GM19099 (cell line): ENCODE measurements at regions not wholly inside any gene's neighbourhood (a gene's known extent, or its start where the extent isn't known, plus 50 kb on each side); places are given as distances from the start of the nearest gene placed in this dataset.

ENCODE experiments used
- POLR2A ChIP-seq: IDR thresholded peaks from 3 replicates; pipeline ENCODE4 v1.6.1; 2011; ENCODE audit warnings: low read depth; ENCODE audit not compliant: insufficient read length; ENCODE audit errors: extremely low read depth

- no peak for TF ChIP-seq POLR2A
Measured at GRCh38 chr14:71607056-71607455, 325.2 kb upstream of the RGS6 start.

GRCh38 chr14:71610149-71610548 is 322.1 kb upstream of the RGS6 start:
- TF ChIP-seq POLR2A, result no peak

DNA sequence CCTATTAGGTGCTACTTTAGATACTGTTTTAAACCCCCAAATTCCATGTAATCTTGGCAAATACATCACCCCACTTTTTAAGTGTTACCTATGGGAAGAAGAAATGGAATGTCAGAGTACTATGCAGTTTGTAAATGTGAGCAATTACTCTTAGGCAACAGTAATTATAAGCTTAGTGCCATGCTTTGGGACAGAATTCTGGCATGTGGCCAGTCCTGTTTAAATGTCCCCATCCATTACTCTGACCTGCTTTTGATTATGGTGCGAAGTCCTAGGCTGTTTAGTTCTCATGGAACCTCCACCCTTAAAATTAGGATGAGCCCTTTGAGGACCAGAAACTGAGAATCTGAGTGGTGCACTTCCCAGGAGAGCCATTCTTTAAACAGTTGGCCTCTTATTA is 321.4 kb upstream of the RGS6 start:
- TF ChIP-seq POLR2A, result no peak

DNA sequence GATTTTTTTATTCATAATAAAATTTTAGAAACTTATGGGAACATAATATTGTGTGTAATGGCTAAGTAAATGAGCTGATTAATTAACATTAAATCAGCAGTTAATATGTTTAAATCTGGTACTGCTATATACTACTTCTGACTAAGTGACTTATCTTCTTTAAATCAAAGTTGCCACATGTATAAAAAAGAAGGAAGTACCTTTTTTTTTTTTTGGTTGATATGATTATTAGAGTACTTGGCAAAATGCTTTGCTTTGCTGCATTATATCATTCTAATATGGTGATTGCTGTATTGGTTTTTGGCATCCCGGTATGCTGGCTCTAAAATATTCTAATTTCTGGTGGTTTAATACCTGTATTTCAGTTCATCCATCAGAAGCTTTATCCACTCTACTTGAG is 319.1 kb upstream of the RGS6 start:
- TF ChIP-seq POLR2A, result no peak

GRCh38 chr14:71616013-71616412 is 316.2 kb upstream of the RGS6 start:
- TF ChIP-seq POLR2A, result no peak

DNA sequence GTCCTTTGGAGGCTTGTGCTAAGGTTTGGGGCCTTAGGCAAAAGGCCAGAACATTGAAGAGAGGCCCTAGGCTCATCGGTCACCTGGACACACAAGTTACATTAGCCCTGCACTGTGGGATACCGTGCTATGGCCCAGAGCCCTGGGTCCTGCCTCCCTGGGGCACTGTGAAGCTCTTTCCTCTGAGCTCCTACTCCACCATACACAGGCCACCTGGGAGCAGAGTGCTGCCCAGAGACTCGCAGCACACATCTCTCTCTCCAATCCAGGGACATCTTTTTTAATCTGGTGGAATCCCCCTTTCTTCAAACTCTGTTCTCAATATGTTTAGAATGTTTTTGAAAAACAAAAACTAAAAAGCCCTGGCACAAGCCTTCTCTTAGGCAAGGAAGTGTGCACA is 314.2 kb upstream of the RGS6 start:
- no peak for TF ChIP-seq POLR2A

DNA sequence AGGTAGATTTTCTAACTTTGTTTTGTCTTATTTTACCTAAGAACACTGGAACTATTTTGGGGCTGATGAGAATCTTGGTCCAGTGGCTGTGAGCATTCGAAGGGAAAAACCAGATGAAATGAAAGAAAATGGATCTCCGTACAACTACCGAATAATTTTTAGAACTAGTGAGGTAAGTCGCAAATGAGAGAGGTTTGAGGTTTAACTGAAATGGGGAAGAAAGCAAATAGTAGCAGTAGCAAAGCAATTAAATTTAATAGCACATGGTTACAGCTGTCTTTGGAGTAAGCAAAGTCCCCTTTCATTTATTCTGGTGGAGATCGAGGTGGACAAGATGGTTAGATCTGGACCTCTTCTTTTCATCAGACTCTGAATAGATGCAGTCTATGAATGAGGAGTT is 313.5 kb upstream of the RGS6 start:
- TF ChIP-seq POLR2A, result no peak

GRCh38 chr14:71619472-71619871 is 312.8 kb upstream of the RGS6 start:
- no peak for TF ChIP-seq POLR2A

- TF ChIP-seq POLR2A, result no peak
Measured at GRCh38 chr14:71620401-71620800, 311.8 kb upstream of the RGS6 start.

- no peak for TF ChIP-seq POLR2A
Measured at GRCh38 chr14:71621276-71621675, 311.0 kb upstream of the RGS6 start.

DNA sequence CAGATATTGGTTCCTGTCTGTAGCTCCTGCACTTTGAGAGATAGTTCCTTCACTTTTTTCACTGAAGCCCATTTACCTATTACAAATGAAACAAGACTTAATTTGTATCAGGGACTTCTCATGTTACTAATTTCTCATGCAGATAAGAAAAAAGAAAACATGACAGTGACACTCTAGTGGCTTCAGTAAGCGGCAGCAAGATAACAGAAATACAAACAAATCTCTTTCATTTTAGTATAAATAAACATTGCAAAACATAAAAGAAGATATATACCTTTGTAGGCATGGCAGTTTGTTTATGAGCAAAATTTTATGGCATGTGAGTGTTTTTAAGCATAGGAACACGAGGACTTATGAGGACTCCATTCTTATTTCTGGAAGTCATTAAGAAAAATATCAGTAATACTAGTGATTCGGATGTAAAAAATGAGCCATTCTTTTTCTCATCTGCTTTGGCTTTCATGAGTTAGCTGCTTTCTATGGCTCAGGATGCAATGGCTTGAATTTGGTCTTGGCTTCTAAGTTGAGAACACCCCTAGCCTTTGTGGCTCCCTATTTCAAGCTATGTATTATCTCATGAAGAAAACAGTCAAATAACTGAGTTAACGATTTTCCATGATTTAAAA is 310.1 kb upstream of the RGS6 start:
- TF ChIP-seq POLR2A, result no peak

GRCh38 chr14:71623939-71624338 is 308.3 kb upstream of the RGS6 start:
- TF ChIP-seq POLR2A, result no peak

DNA sequence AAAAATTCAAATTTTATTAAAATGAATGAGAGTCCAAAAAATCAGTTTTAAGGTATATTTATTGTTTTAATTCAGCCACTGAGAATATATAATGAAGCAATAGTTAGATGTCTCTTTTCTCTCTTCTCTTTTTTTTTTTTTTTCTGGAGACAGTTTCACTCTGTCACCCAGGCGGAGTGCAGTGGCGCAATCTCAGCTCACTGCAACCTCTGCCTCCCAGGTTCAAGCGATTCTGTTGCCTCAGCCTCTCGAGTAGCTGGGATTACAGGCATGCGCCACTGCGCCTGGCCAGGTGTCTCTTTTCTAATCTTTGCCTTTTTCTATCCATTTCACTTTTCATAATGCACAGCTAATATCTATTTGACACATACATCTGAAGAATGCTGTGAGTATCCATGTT is 307.1 kb upstream of the RGS6 start:
- no peak for TF ChIP-seq POLR2A

DNA sequence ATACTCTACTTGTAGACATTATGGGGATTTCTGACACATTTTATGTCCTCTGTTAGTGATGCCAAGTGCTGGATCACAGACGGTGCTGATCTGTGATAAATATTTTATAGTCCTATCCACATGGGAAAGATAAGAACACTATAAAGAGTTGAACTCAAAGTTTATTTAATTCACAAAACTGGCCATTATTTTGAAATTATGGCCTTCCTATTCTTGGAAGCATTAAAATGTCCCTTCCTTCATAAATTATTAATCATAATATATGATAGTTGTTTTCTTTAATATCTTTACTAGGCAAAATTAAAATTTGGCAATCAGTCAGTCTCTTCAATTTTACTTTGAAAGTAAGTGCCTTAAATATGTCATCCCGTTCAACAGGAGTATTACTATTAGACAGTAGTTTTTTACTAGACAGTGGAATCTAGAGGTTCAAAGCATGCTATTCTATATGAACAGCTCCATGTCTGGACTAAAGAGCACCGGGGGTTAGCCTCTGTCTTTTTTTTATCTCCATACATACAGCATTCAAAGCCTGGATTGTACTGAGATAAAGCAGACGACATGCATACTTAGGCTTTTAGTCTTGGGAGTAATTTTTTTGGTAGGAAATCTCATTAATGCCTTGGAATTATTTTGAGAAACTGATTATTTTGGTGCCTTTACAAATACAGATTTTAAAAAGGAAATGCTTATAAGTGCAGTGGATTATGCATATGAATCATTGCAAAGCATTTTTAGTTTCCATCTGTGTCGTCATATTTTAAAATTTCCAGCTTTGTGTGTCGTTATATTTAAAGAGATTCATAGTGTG is 306.1 kb upstream of the RGS6 start:
- TF ChIP-seq POLR2A, result no peak

DNA sequence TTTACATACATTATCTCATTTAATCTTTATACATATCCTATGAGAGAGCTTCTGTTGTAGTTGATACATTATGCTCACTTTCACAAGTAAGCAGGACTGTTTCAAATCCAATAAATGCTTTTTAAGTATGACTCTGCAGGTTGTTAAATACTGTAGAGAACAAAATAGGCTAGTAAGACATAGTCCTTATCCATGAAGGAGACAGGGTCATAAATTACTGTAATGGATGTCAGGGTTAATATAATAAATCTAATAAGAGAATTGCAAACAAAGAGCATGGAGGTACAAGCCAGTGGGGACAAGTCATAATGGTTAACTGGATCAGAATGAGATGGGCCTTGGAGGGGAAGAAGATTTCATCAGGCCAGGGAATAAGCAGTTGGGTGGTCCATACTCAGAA is 303.8 kb upstream of the RGS6 start:
- no peak for TF ChIP-seq POLR2A

- TF ChIP-seq POLR2A, result no peak
Measured at GRCh38 chr14:71629250-71629649, 303.0 kb upstream of the RGS6 start.
